A549 (cell line): ENCODE measurements at regions not wholly inside any gene's neighbourhood (a gene's known extent, or its start where the extent isn't known, plus 50 kb on each side); places are given as distances from the start of the nearest gene placed in this dataset.
"Not testable (repeated sequence)": the region's sequence is repeated elsewhere in the genome, so short reads cannot be mapped to it uniquely, and the experiment has no call there.

ENCODE experiments used
- ATAC-seq, 2 experiments: fragments of 200-7000 bp in 1 of 2; fragments of >200 bp in 1 of 2; cut with Nextera tagmentation in 1 of 2; cut with Tn5 transposase in 1 of 2; 3 replicates each; pipeline versions ENCODE4 v1.8.0 to v1.9.1; 2018 to 2020; ENCODE audit warnings: mild to moderate bottlenecking in 1 of 2, moderate library complexity in 1 of 2
- CTCF ChIA-PET: fragments of 300-600 bp; sonication (Branson Sonifier 250); formaldehyde crosslinking; extraction: SDS; loops from one replicate; lab custom pipeline; 2021; ENCODE audit warnings: antibody characterized with exemption, inconsistent platforms; lab: Yijun Ruan, JAX
- POLR2A ChIA-PET: fragments of 350-600 bp; formaldehyde crosslinking; extraction: SDS; loops from one replicate; lab custom pipeline; 2021; ENCODE audit warnings: antibody characterized with exemption, inconsistent platforms; lab: Yijun Ruan, JAX
- DNase-seq, 2 experiments: peaks; one replicate each; pipeline versions ENCODE4 v3.0.0 to v3.0.0-alpha.2; 2011 to 2016; ENCODE audit warnings: low read depth in 1 of 2, low spot score in 1 of 2
- FAIRE-seq: peaks from 2 replicates; lab custom pipeline; 2011; peaks lifted over from hg19 to GRCh38; lab: Jason Lieb, UNC
- H3K27ac ChIP-seq, 2 experiments: fragments of >200 bp; sonication (Bioruptor Twin); formaldehyde crosslinking; 3 replicates each; pipeline ENCODE4 v1.5.1; 2016 to 2017
- H3K4me1 ChIP-seq: fragments of >200 bp; sonication (Bioruptor Twin); formaldehyde crosslinking; 3 replicates; pipeline ENCODE4 v1.6.1; 2016
- H3K4me2 ChIP-seq: fragments of >200 bp; sonication (Bioruptor Twin); formaldehyde crosslinking; 3 replicates; pipeline ENCODE4 v1.6.1; 2016
- H3K4me3 ChIP-seq: fragments of >200 bp; sonication (Bioruptor Twin); formaldehyde crosslinking; 3 replicates; pipeline ENCODE4 v1.5.1; 2016
- H3K9me3 ChIP-seq: fragments of >200 bp; sonication (Bioruptor Twin); formaldehyde crosslinking; 3 replicates; pipeline ENCODE4 v1.6.1; 2016
- ATOH8 ChIP-seq: fragments of 250-450 bp; sonication (Bioruptor Pico); IDR thresholded peaks from 2 replicates; pipeline ENCODE4 v1.5.0; 2020; ENCODE audit warnings: low read depth, mild to moderate bottlenecking, moderate library complexity
- CBX2 ChIP-seq: fragments of 200-600 bp; sonication (generic); IDR thresholded peaks from 2 replicates; pipeline ENCODE4 v1.6.1; 2016; ENCODE audit warnings: low read depth, mild to moderate bottlenecking, borderline replicate concordance
- CEBPB ChIP-seq, 2 experiments: fragments of >200 bp in 1 of 2; sonication (Bioruptor Twin) in 1 of 2; formaldehyde crosslinking in 1 of 2; IDR thresholded peaks; 2 replicates each; pipeline ENCODE4 v1.6.1; 2012 to 2016
- CHD4 ChIP-seq: fragments of 200-600 bp; sonication (generic); IDR thresholded peaks from 2 replicates; pipeline ENCODE4 v1.6.1; 2016; ENCODE audit warnings: antibody characterized with exemption, mild to moderate bottlenecking, borderline replicate concordance
- E2F6 ChIP-seq: IDR thresholded peaks from 2 replicates; pipeline ENCODE4 v1.6.1; 2012; ENCODE audit warnings: low read depth, borderline replicate concordance
- EHMT2 ChIP-seq: fragments of 200-600 bp; sonication (generic); IDR thresholded peaks from 2 replicates; pipeline ENCODE4 v1.6.1; 2016; ENCODE audit warnings: antibody characterized with exemption, low read depth, mild to moderate bottlenecking, moderate library complexity
- ELK1 ChIP-seq: fragments of 150-350 bp; IDR thresholded peaks from 2 replicates; pipeline ENCODE4 v1.6.1; 2014; ENCODE audit warnings: low read depth, mild to moderate bottlenecking, low read length
- ESRRA ChIP-seq: fragments of 150-350 bp; IDR thresholded peaks from 2 replicates; pipeline ENCODE4 v1.6.1; 2014; ENCODE audit warnings: mild to moderate bottlenecking, low read length, borderline replicate concordance
- GATA3 ChIP-seq: IDR thresholded peaks from 2 replicates; pipeline ENCODE4 v1.6.1; 2012; ENCODE audit warnings: borderline replicate concordance
- HES2 ChIP-seq: fragments of >200 bp; sonication (Bioruptor Twin); formaldehyde crosslinking; IDR thresholded peaks from 2 replicates; pipeline ENCODE4 v1.6.1; 2016
- HEYL ChIP-seq: fragments of 250-450 bp; sonication (Bioruptor Pico); IDR thresholded peaks from 2 replicates; pipeline ENCODE4 v1.8.0; 2021; ENCODE audit warnings: mild to moderate bottlenecking, moderate library complexity
- HMGXB4 ChIP-seq: fragments of 250-450 bp; sonication (Bioruptor Pico); IDR thresholded peaks from 2 replicates; pipeline ENCODE4 v1.5.0; 2021; ENCODE audit warnings: mild to moderate bottlenecking, moderate library complexity, borderline replicate concordance
- HOXB5 ChIP-seq: fragments of 250-450 bp; sonication (Bioruptor Pico); IDR thresholded peaks from 2 replicates; pipeline ENCODE4 v1.5.0; 2020; ENCODE audit warnings: mild to moderate bottlenecking, moderate library complexity
- JUNB ChIP-seq: fragments of >200 bp; sonication (Bioruptor Twin); formaldehyde crosslinking; IDR thresholded peaks from 2 replicates; pipeline ENCODE4 v1.6.1; 2016
- KDM1A ChIP-seq: fragments of 200-600 bp; sonication (generic); IDR thresholded peaks from 2 replicates; pipeline ENCODE4 v1.6.1; 2016; ENCODE audit warnings: low read depth, mild to moderate bottlenecking
- NPAS2 ChIP-seq: fragments of 250-450 bp; sonication (Bioruptor Pico); IDR thresholded peaks from 2 replicates; pipeline ENCODE4 v1.8.0; 2022; ENCODE audit warnings: mild to moderate bottlenecking, moderate library complexity, borderline replicate concordance
- PBX3 ChIP-seq: IDR thresholded peaks from 2 replicates; pipeline ENCODE4 v1.6.1; 2012
- PHF8 ChIP-seq: fragments of 200-600 bp; sonication (generic); IDR thresholded peaks from 2 replicates; pipeline ENCODE4 v1.6.1; 2016; ENCODE audit warnings: low read depth, mild to moderate bottlenecking, antibody characterized with exemption, moderate library complexity, borderline replicate concordance
- POLR2AphosphoS2 ChIP-seq: conservative IDR thresholded peaks from 2 replicates; pipeline ENCODE4 v1.6.1; 2012; ENCODE audit warnings: low read length, improper control_type of control experiment, inconsistent platforms
- RCOR1 ChIP-seq: fragments of 150-350 bp; IDR thresholded peaks from 2 replicates; pipeline ENCODE4 v1.6.1; 2014; ENCODE audit warnings: antibody characterized with exemption, low read length, low read depth
- SREBF2 ChIP-seq: fragments of 450-650 bp; IDR thresholded peaks from 2 replicates; pipeline ENCODE4 v1.6.1; 2014; ENCODE audit warnings: mild to moderate bottlenecking, moderate library complexity
- TFCP2L1 ChIP-seq: fragments of 250-450 bp; sonication (Bioruptor Pico); IDR thresholded peaks from 2 replicates; pipeline ENCODE4 v1.5.0; 2021; ENCODE audit warnings: mild to moderate bottlenecking
- TP53 ChIP-seq: fragments of 250-450 bp; sonication (Bioruptor Pico); IDR thresholded peaks from 2 replicates; pipeline ENCODE4 v1.5.0; 2021; ENCODE audit warnings: mild to moderate bottlenecking, moderate library complexity
- ZNF302 ChIP-seq: fragments of 250-450 bp; sonication (Bioruptor Pico); IDR thresholded peaks from 2 replicates; pipeline ENCODE4 v1.9.0; 2021; ENCODE audit warnings: inconsistent platforms, mild to moderate bottlenecking, moderate library complexity
- ZSCAN20 ChIP-seq: fragments of 250-450 bp; sonication (Bioruptor Pico); IDR thresholded peaks from 2 replicates; pipeline ENCODE4 v1.8.0; 2022; ENCODE audit warnings: mild to moderate bottlenecking, moderate library complexity
- WGBS: methylation state at CpG from one replicate; pipeline ENCODE4 v1.1.6; 2017; ENCODE audit errors: missing lambda C conversion rate; 5-methylcytosine and 5-hydroxymethylcytosine counted together

- TF ChIP-seq HMGXB4 (CRISPR knock-in tag) (no peak), CBX2 (no peak), SREBF2 (no peak), HES2 (no peak), GATA3 (no peak), HEYL (no peak), TFCP2L1 (CRISPR knock-in tag) (no peak), POLR2AphosphoS2 (no peak)
Measured at GRCh38 chr1:213793482-213794067, 194.2 kb upstream of the PROX1 start (continued).

GRCh38 chr1:213796525-213796924, 191.2 kb upstream of the PROX1 start:
- H3K9me3 ChIP-seq = no peaks in the 10 kb centered on the region
- CTCF ChIA-PET = no interaction called here
- FAIRE-seq (no peak), ATAC-seq (no peak), DNase-seq (no peak)
- POLR2A ChIA-PET = no interaction called here
- H3K4me3 ChIP-seq = no peak overlapping the region
- WGBS = 15% methylated on average over 8 of the region's 8 CpGs
- H3K27ac ChIP-seq = no peak overlapping the region
- no peak for TF ChIP-seq ESRRA
- no peak for TF ChIP-seq JUNB
- no peak for TF ChIP-seq CHD4
- no peak for TF ChIP-seq ELK1
- TF ChIP-seq ATOH8 (CRISPR knock-in tag) = no peak
- no peak for TF ChIP-seq RCOR1
- no peak for TF ChIP-seq E2F6
- no peak for TF ChIP-seq PHF8
- no peak for TF ChIP-seq HEYL
- no peak for TF ChIP-seq PBX3
- no peak for TF ChIP-seq ZNF302 (CRISPR knock-in tag)
- no peak for TF ChIP-seq ZSCAN20 (CRISPR knock-in tag)
- TF ChIP-seq TP53 = no peak
- no peak for TF ChIP-seq HOXB5
- no peak for TF ChIP-seq CEBPB (IDR thresholded peaks at IDR 0.05)
- TF ChIP-seq EHMT2 = no peak
- TF ChIP-seq KDM1A = no peak
- TF ChIP-seq TFCP2L1 (CRISPR knock-in tag) = no peak
- TF ChIP-seq POLR2AphosphoS2 = no peak
- no peak for TF ChIP-seq NPAS2 (CRISPR knock-in tag)
- no peak overlapping the region for H3K4me2 ChIP-seq
- no peaks in the 10 kb centered on the region for H3K4me1 ChIP-seq

GRCh38 chr1:213808288-213808687, 179.5 kb upstream of the PROX1 start:
- H3K27ac ChIP-seq, FAIRE-seq, H3K4me2 ChIP-seq, H3K4me1 ChIP-seq, POLR2A ChIA-PET, CTCF ChIA-PET, DNase-seq, H3K4me3 ChIP-seq, ATAC-seq, H3K9me3 ChIP-seq: not testable (repeated sequence)
- 14% methylated on average over 6 of the region's 7 CpGs for WGBS
